DMS79 (cell line): ENCODE measurements at regions not wholly inside any gene's neighbourhood (a gene's known extent, or its start where the extent isn't known, plus 50 kb on each side); places are given as distances from the start of the nearest gene placed in this dataset.
"Not testable (repeated sequence)": the region's sequence is repeated elsewhere in the genome, so short reads cannot be mapped to it uniquely, and the experiment has no call there.

ENCODE experiments used
- DNase-seq: peaks from one replicate; lab custom pipeline; 2025; lab: John Stamatoyannopoulos, UW

DNA sequence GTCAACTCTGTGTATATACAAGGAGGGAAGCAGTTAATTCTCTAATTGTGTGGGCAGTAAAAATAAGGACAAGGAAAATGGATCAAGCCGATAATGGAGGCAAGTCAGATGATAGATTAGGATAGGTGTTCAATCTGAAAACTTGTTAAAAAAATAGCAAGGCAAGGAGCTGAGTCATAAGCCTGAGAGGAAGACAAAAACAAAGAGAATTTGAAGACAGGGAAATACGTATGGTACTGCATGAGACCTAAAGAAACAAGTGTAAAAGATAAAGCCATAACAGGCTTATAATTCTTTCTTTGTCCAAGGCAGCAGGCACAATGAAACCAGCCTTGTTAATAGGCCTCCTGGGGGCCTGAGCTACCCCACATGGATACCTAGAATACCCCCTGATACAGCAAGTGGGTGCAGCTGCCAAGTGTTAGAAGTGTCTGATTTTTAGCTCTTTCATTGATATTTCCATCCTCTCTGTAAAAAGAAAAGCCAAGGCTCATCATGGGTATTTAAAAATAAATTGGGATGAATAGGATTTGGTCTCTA lies 1570.6 kb upstream of the LRRTM3 start:
- no peak for DNase-seq

DNA sequence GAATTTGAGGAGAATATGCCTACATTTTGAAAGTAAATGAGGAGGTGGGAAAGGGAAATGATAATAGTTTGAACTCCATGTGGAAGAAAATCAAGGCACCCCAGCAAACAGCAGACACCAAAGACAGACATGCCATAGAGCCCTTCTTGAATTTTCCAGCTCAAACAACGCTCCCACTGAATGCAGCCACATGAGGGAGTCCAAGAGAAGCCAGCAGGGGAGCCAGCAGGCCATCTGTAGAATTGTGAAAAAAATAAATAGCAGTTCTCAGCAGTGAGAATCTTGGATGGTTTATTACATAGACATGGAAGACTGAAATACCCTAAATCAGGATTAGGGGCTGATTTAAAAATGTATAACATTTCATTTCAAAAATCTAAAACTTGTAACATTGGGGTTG lies 1567.3 kb upstream of the LRRTM3 start:
- DNase-seq = no peak

DNA sequence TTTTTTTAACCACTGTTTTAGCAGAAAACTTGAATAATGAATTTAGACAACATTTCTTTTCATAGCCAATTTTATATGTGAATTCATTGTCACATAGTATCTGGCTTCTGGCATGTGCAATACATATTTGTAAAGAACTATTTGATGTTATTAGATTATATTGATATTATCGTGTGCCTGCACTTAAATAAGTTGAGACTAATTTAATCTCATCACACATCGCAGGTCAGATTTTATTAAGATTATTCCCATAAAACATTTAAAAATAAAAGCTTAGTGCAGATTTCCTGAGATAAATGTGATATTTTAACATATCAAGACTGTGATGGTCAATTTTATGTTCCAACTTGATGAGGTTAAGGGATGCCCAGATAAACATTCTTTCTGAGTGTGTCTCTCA lies 1565.3 kb upstream of the LRRTM3 start:
- DNase-seq = no peak

DNA sequence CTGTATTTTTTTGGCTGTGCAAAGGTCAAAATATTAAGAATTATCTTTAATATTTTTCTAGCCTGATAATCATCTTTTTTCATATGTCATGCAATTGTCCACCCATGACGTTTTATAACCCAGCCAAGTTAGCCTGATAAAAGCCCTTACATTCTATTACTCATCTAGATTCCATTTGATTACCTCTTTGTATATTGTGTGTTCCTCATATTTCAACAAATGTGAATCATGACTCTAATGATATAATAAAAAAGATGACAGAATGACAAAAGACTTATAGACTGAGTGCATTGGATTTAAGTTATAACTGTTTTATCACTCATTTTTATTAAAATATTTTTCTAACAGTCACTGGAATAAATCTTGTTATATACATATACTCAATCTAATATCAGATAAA lies 1560.0 kb upstream of the LRRTM3 start:
- DNase-seq = no peak

DNA sequence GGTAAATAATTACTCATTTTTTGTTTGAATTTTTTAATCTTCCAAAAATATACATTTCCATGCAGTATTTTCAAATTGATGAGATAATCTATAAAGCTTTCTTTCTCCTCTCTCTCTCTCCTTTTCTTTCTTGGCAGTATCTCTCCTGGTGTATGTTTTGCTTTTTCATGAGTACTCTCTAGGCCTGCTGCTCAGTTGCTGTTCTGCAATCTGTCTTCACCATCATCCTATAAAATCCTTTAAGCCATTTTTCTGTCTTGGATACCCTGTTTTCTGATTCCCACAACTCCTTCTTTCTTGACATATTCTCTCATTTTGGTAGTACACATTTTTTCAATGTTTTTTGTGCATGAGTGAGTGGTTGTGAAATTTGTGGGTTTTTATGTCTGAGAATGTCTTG lies 1558.1 kb upstream of the LRRTM3 start:
- no peak for DNase-seq

DNA sequence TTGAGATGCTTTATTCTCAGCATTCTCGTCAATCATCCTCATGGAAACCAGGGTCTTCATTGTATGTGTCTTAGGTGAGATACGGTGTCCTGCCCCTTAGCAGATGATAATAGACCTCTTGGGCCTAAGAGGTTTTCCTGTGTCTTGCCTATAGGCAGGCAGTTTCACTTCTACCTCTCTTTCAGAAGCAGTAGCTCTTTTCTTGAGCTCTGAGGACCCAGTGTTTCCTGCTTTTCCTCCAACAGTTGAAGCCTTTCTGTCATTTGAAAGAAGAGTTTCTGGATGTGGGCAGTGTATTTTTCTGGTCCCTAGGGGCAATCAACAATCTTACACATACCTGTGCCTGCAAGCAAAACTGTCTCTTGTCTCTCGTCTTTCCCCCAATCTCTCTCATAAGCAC lies 1550.3 kb upstream of the LRRTM3 start:
- DNase-seq = no peak

DNA sequence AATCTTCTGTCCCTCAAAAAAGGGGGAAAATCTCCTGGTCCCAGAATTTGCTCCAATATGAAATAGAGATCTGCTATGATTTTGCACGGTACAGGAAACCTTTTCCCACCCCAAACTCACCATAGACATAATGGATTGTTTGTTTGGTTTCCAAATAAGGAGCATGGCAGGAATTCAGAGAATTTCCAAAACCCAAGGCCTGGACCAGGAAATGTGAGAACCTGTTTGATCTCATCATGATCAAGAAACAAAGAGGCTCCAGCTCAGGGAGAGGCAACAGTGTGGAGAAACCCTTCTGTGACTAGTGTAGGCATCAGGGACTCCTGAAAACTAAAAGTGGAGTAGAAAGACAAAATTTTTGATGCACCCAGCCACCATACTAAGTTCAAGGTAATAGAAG lies 1548.1 kb upstream of the LRRTM3 start:
- no peak for DNase-seq

DNA sequence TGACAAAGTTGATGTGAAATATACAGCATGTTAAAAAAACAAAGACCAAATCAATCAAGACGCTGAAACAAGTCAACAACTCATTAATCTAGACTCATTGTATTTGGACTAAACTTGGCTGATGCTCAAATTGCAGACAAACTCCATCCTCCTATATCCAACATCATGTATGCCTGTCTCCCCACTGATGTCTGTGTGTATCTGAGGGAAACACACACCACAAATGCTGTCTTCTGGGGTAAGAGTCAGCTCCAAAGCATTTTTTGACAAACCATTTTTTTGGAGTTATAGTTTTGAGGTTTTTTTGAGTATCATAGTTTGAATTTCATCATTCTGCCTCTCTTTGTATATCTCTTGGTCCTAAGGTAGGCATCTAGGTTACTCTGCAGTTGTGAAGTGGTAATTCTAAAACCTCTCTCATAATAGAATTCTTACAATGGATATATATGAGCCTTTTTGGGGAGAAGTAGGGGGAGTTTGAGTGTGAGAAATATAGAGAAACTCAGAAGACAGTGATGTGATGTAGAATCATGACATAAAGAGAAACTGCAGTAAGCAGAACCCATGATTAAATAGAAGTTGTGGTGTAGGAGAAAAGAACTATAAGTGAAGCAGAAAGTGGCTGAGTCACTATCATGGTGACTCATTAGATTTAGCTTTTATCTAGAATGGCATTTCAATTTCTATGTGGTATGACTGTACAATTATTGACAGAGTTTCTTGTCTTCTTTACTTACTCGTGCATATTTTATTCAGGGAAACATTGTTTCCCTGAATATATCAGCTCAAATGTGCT lies 1531.1 kb upstream of the LRRTM3 start:
- no peak for DNase-seq

DNA sequence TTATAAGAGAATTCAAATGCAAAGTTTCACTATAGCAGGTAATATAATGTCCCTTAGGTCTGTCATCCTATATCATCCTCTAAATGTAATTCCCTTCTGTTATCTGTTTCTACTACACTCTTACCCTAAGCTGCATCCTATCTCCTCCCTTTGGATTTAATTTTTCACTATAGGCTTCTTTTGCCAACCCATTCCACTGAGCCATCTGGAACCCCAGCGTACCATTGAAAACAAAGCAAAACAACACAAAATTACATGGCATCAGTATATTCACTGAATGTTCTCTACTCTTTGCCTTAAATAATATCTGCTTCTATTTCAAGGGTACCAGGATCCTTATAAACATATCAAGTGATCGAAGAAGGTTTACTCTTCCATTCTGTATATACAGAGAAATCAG lies 1530.2 kb upstream of the LRRTM3 start:
- DNase-seq = no peak

DNA sequence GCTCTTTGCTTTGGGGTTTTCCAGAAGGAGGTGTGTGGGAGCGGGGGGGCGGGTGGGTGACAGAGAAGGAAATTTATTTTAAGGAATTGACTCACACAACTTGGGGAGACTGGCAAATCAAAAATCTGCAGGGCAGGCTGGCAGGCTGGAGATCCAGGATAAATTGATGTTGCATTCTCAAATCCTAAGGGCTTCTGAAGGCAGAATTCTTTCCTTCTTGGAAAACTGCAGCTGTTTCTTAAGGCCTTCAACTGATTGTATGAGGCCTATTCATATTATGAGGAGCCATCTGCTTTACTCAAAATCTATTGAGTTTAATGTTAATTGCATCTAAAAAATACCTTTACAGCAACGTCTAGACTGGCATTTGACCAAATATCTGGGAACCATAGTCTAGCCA lies 1528.8 kb upstream of the LRRTM3 start:
- no peak for DNase-seq

DNA sequence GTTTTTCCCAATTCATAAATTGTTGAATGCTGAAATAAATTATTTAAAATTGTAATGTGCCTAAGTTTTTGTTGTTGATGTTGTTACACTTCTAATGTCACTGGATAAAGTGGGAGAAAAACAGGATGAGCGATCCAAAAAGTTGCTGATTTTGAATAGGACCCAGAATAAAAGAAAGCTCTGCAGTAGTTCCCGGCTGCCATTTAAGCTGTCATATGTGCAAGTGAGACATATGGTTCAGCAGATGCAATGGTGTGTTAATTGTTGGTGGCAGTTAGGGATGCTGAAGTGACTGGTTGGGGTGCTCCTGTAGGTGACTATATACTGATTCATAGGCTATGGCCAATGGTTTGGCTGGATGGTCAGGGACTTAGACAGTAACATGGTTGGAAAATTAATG lies 1517.4 kb upstream of the LRRTM3 start:
- DNase-seq = no peak

DNA sequence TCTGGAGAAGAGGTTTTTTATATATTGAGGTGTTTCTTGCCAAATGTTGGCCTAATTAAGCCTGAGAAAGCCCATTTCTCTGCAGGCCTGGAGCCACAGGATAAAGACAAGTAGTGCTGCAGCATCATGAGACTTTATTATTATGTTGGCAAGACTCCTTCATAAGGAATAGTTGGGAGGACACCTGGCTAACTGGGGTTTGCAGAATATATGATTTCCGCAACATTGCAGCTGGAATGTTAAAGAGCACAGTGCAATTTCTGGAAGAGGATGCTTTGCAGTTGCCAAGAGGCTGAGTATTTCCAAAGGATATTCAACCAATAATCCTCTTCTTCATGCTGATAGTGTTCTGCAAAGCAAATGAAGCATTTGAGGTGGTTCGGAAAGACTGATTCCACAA lies 1512.8 kb upstream of the LRRTM3 start:
- no peak for DNase-seq

DNA sequence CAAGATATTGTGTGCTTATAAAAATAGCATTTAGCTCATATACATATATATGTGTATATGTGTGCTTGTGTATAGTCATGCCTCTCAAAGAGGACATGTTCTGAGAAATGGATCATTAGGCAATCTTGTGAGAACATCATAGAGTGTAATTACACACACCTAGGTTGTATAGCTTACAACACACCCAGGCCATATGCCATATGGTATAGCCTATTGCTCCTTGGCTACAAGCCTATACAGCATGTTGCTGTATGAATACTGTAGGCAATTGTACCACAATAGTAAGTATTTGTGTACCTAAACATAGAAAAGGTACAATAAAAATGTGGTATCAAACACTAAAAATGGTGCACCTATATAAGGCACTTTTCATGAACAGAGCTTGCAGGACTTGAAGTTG lies 1510.5 kb upstream of the LRRTM3 start:
- no peak for DNase-seq

DNA sequence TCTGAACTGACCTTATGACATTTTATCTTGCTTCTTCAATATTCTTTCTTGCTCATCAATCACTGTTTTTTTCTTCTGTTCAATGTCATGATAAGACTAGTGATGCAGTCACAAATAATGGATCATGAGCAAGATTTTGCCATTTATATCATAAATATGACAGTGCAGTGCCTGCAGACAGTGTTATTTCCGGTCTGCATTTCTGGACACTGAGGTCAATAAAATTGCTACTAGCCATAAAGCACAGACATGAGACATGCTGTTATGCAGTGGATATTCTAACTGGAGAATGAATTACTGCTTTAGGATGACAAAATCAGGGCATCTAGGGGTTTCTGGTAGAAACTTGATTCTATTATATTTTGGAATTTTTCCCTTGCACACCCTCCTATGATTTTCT lies 1509.7 kb upstream of the LRRTM3 start:
- DNase-seq = no peak

DNA sequence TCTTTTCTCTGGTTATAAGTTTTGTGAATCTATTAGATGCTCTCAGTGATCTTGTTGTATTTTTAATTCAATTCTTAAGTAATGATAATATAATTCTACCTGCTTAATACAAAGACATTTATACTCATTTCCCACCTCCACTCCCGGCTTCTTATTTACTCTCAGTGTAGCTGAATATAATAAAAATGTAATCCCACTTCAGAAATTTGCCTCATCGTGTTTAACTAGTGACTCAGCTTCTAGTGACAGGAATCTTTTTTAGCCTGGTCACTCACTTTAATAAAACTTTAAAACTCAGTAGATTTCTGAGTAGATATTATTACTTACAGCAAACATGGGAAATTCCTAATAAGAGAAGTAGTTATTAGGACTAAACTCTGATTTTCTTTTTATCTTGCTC lies 1506.2 kb upstream of the LRRTM3 start:
- DNase-seq = no peak

DNA sequence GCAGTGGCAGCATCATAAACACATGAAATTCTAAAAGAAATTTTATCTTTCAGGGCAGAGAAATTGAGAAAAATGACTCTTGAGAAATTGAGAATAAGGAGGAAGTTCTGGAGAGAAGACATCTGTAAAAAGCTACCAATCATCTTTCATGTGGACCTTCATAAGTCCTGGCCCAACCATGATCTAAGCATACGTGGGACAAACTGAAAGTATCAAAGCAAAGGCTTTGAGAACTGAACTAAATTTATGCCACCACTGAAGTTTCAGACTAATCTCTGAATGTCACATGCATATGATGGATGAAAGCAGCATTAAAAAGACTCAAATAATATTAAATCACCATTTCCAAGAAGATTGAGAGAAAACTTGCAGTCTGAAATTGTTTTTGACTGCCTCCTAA lies 1502.8 kb upstream of the LRRTM3 start:
- no peak for DNase-seq

DNA sequence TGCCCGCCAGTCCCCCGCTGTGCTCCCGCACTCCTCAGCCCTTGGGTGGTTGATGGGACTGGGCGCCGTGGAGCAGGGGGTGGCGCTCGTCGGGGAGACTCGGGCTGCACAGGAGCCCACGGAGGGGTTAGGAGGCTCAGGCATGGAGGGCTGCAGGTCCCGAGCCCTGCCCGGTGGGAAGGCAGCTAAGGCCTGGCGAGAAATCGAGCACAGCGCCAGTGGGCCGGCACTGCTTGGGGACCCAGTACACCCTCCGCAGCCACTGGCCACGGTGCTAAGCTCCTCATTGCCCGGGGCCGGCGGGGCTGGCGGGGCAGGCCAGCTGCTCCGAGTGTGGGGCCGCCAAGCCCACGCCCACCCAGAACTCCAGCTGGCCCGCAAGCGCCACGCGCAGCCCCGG lies 1496.5 kb upstream of the LRRTM3 start:
- DNase-seq = not testable (repeated sequence)

DNA sequence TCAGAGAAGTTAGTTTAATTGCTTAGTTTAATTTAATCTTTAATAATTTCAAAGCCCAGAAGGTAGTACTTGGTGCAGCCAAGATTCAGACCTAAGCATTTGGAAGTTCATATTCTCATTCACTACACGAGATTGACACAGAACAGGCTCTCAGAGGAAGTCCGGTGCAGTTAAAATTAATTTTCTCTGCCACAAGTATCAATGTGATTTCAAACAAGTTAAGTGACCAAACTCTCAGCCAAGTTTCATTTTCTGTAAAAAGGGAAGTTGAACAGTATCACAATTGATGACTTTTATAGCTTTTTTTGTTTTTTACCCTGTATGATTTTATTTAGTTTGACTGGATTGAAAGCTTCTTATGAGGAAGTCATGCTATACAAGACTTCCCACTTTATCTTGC lies 1494.9 kb upstream of the LRRTM3 start:
- DNase-seq = no peak

DNA sequence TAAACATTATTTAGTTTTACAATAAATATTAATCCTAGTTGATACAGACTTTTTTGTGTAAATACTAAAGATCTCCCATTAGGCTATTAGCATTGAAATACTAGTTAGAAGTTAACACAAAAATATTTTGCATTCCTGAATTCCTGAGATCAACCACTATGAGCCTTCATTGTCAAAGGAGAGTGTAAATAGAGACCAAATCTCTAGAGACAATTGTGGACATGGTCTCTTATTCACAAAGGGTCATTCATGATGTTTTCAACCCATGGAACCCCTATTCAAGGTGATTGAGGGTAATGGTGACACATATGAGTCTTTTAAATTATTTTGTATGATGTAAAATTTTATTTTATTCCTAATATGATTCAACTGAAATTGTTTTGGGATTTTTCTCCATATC lies 1454.8 kb upstream of the LRRTM3 start:
- DNase-seq = no peak

DNA sequence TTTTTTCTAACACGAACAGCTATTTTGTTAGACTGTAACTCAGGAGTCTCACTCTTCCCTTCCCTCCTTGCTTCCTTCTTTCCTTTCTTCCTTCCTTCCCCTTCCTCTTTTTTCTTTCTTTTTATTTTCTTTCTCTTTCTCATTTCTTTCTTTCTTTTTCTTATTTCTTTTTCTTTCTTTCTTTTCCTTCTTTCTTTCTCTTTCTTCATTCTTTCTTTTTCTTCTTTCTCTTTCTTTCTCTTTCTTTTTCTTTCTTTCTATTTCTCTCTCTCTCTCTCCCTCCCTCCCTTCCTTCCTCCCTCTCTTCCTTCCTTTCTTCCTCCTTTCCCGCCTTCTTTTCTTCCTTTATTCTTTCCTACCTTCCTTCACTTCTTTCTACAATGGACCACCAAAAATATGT lies 1443.0 kb upstream of the LRRTM3 start:
- DNase-seq = no peak

DNA sequence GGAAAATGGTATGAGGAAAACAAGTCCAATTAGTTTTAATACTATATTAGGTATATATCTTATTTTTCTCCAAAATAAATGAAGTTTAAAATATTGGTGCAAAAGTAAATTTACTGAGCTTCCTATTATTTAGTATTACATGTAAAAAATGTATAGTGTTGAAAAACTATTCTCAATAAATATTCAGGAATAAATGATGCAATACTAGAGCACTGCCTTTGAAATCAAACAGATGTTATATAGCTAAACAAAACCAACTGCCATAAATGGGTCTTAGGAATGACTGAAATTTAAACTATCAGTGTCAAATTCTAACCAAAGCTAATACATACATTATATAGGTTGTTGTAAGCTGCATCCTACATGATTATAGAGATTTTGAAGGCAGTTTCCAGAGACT lies 1434.0 kb upstream of the LRRTM3 start:
- DNase-seq = no peak

DNA sequence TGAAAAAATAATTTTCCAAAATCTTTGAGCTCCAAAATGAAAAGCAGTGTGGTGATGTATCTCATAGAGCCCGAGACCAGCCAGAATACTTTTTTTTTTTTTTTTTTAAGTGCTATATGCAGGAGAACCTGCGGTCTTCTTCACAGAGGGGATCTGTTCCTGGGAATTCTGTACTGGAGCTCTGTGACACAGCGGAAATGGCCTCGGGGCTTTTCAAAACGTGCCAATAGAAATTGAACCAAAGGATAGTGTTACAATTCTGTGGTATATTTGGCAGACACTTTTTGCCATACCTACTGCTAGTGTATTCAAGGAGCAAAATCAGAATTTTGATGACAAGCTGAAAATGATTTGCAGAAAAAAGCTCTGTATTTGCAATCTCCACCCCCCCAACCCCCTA lies 1429.3 kb upstream of the LRRTM3 start:
- DNase-seq = no peak

DNA sequence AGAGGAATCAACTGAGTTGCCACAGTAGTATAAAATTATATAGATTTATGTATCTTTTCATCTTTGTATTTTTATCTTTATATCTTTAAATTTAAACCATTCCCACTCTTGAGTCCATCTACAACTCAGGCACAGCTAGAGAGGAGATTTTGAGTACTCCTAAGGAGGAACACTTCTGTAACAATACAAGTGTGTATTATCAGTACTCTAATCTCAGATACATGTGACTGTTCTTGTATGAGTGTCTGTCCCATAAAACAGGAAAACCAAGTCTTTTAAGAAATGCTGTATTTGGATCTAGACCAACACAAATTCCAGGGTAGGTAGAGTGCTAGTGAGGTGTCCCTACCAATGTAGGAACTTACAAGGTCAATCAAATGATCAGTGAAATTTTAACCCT lies 1428.0 kb upstream of the LRRTM3 start:
- no peak for DNase-seq

DNA sequence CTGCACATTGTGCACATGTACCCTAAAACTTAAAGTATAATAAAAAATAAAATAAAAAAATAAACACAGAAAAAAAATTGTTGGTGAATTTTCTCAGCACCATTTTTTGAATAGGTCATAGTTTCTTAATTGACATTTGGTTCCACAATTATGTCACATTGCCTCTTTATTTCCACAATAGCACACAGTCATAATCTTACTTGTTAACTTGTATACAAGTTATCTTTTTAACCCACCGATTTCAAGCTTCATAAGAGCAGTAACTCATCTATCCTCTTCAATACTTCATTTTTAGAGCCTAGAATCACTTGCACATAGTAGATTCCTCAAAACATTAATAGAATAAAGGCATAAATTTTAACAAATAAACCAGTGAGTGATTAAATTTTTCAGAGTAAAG lies 1425.1 kb upstream of the LRRTM3 start:
- no peak for DNase-seq
